Right lobe of liver (tissue), 4 donors: ENCODE measurements at regions not wholly inside any gene's neighbourhood (a gene's known extent, or its start where the extent isn't known, plus 50 kb on each side); places are given as distances from the start of the nearest gene placed in this dataset.

Experiments
- POLR2A ChIP-seq: fragments of 450-650 bp; IDR thresholded peaks from one replicate; pipeline ENCODE4 v1.6.1; 2017; ENCODE audit warnings: antibody characterized with exemption, mild to moderate bottlenecking
- TF ChIP-seq, protein P1 (sequence below), 4 donors: fragments of 200-600 bp in 3 of 4; fragments of 450-650 bp in 1 of 4; IDR thresholded peaks; one replicate each; pipeline versions ENCODE4 v1.5.1 to v1.8.0; 2016 to 2022; ENCODE audit warnings: antibody characterized with exemption in 4 of 4, mild to moderate bottlenecking in 2 of 4
- donor health status: DM: no; HTN: no; CAD: no.
- donor health status: DM: no; HTN: no; CAD: no.
- donor health status: DM: no; HTN: yes; CAD: no.

GRCh38 chr2:16067866-16068551, 127.7 kb downstream of the MYCN start:
- TF ChIP-seq, protein P1, sequence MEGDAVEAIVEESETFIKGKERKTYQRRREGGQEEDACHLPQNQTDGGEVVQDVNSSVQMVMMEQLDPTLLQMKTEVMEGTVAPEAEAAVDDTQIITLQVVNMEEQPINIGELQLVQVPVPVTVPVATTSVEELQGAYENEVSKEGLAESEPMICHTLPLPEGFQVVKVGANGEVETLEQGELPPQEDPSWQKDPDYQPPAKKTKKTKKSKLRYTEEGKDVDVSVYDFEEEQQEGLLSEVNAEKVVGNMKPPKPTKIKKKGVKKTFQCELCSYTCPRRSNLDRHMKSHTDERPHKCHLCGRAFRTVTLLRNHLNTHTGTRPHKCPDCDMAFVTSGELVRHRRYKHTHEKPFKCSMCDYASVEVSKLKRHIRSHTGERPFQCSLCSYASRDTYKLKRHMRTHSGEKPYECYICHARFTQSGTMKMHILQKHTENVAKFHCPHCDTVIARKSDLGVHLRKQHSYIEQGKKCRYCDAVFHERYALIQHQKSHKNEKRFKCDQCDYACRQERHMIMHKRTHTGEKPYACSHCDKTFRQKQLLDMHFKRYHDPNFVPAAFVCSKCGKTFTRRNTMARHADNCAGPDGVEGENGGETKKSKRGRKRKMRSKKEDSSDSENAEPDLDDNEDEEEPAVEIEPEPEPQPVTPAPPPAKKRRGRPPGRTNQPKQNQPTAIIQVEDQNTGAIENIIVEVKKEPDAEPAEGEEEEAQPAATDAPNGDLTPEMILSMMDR (IDR thresholded peaks at IDR 0.05): no peak
- TF ChIP-seq POLR2A: no peak
